DMS114 treated with DMSO at 0.1 percent for 48 hours (cell line): ENCODE measurements at regions not wholly inside any gene's neighbourhood (a gene's known extent, or its start where the extent isn't known, plus 50 kb on each side); places are given as distances from the start of the nearest gene placed in this dataset.

Experiments used
- DNase-seq: peaks from one replicate; lab custom pipeline; 2025; ENCODE audit not compliant: unreplicated experiment; lab: John Stamatoyannopoulos, UW

DNA sequence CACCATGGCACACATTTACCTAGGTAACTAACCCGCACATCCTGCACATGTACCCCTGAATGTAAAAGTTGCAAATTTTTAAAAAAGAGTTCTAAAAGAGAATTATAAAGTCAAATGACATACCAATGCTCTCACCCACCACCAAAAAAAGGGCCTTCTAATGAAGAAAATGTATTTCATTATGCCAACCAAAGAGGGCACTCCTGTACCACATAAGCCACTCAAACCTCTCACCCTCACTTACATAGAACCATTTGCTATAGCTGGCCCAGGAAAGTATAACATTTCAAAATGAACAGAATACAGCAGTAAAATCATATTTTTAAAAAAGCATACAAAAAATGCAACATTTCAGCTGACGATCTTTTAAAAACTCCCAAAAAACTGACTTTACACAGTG is 241.5 kb upstream of the PKDCC start:
- DNase-seq: no peak

- DNase-seq: no peak
Measured at GRCh38 chr2:41821167-41821566, 226.7 kb upstream of the PKDCC start.

GRCh38 chr2:41826921-41827320 is 220.9 kb upstream of the PKDCC start:
- DNase-seq: no peak

- DNase-seq: no peak
Measured at GRCh38 chr2:41827354-41827971, 220.4 kb upstream of the PKDCC start.

DNA sequence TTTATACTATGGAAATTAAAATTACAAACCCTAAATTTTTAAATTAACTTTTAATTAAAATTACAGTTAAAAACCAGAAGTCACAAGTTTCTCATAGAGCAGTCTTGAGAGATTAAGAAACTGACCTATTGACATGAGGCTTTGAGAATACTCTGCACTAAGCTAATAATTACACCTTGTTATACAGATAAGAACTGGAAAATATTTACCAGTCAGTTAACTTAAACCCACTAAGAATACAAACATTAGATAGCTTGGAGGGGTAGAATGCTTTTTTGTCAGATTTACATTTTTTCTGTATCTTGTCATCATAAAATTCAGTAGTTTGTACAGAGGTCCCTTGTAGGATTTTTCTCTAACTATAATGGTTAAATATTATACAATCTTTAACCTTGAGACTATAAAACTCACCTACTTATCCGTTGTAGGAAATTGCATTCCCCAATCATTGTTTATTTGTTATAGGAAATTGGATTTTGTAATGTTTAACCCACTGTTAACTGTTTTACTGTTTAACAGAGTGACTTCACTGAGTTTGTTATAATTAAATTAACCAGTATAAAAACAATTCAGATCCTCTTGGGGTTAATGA is 219.7 kb upstream of the PKDCC start:
- no peak for DNase-seq

DNA sequence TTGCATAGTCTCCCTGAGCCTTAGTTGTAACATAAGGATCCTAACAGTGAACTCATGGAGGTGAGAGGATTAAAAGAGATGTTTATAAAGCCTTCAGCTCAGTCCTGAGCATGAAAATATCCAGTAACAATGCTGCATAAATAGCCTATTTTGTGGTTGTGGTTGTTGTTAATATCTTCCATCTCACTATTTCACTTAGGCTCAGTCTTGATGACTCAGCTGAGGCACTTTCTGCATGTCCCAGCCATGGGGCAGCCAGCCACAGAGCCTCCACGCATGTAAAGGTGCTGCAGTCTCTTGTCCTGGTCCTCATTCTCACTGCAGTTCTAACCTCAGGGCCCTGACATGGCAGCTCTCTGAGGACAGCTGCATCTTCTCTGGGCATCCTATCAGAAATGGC is 218.8 kb upstream of the PKDCC start:
- DNase-seq: no peak

- DNase-seq: no peak
Measured at GRCh38 chr2:41830600-41830999, 217.2 kb upstream of the PKDCC start.

DNA sequence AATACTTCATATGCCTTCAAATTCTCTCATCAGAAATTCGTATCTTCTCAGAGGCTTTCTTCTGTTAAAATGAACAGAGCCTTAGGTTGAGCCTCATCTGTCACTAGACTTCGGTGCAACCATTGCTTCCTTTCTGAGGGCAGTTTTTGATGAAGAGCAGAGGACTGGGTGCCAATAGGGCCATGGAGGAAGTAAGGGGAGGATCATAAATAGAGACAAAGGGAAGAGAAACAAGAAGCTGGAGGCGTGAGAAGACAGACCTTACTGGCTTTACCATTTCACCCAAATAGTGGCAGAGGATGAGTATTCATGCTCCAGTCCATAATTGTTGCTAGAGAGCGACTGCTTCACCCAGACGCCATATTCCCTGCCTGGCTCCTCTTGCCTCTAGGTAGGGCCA is 215.6 kb upstream of the PKDCC start:
- no peak for DNase-seq

- DNase-seq: no peak
Measured at GRCh38 chr2:41835401-41835800, 212.4 kb upstream of the PKDCC start.

DNA sequence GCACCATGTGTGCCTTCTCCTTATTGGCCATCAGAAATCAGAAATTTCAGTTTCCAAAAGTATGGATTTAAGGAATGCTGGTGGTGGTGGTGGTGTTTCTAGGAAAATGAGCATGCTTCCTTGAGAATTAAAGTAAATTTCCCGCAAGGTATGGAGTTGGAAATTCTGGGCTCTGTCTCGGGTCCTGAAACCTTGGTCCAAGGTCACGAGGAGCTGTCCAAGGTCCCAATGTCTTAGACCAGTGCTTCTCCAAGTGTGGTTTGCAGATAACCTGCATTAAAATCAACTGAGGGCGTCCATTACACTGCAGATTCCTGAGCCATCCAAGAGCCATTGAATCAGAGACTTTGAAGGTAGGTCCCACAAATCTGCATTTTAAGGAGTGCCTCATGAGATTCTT is 210.9 kb upstream of the PKDCC start:
- no peak for DNase-seq

- no peak for DNase-seq
Measured at GRCh38 chr2:41837610-41838009, 210.2 kb upstream of the PKDCC start.

GRCh38 chr2:41840702-41841551 is 206.9 kb upstream of the PKDCC start:
- DNase-seq: peak; percentile 94

DNA sequence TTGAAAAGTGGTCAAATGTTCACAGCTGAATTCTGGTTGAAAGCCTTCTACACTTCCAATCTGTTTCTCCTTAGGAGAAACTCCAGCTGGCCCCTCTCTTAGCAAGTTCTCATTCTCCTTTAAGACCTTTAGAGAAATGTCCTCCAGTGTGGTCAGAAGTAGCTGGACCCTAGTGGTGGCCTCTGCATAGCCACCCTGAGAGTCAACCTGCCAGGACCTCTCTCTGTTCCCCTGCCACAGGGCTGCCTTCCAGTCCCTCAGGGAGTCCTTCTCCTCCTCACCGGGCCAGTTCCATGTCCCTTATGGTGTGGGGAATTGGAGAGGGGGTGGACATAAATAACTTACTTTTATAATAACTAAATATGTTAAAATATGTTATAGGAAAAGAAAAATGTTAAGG is 200.9 kb upstream of the PKDCC start:
- no peak for DNase-seq

DNA sequence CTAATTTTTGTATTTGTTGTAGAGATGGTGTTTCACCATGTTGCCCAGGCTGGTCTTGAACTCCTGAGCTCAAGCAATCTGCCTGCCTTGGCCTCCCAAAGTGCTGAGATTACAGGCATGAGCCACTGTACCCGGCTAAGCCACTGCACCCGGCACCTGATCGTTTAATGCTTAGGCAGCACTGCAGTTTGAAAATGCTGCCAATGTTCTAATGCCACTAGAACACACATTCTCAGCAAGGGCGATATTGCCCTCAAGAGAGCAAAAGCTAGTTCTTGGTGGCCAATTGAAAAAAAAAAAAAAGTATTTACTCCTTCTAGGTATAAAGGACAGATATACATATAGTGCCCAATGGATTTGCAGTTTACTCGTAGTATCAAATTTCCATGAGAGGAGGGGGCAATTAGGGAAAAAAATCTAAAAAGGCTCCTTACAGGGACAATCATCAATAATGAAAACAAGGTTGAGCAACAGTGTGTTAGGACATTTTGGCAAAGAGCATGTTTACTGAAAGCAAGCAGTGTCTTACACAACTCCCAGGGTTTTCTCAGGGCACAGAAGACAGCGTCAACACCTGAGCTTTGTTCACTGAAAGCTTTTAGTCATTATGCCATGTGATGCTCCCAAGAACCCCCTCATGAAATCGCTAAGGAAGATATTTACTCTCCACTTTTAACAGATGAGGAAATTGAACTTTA is 199.9 kb upstream of the PKDCC start:
- no peak for DNase-seq

DNA sequence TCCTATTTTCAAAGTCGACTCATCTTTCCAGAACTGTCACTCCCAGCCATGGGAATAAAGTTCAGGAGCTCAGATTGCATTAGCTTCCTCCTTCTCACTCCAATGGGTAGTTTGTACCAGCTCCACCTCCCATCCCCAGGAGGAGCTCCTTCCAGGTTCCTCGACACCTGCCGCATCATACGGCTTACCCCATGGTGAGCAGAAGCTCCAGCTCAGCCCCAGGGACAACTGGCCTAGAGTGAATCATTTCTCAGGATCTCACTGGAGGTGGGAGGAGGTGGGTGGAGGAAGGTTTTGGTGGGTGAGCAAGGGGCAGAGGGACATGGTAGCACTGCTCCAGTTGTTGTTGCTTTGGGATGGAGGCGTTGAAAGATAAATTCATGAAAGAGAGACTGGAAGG is 196.3 kb upstream of the PKDCC start:
- no peak for DNase-seq

GRCh38 chr2:41853427-41854191 is 194.2 kb upstream of the PKDCC start:
- DNase-seq: peak; percentile 22

GRCh38 chr2:41854227-41854626 is 193.6 kb upstream of the PKDCC start:
- no peak for DNase-seq

DNA sequence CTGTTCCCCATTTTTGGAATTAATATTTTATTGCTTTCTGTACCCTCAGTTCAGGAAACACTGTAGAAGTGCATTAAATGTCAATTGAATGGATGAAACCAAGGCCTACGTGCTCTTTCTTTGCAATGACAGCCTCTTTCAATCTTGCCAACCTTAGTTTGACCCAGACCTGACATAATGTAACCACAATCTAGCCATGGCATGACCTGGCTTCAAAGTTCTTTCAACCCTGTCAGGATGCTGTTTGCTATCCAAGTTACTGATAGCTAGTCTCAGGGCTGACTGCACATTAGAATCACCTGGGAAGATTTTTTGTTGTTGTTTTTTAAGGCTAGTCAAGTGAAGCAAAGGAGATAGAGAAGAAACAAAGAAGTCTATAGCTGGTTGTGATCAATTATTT is 190.9 kb upstream of the PKDCC start:
- no peak for DNase-seq

DNA sequence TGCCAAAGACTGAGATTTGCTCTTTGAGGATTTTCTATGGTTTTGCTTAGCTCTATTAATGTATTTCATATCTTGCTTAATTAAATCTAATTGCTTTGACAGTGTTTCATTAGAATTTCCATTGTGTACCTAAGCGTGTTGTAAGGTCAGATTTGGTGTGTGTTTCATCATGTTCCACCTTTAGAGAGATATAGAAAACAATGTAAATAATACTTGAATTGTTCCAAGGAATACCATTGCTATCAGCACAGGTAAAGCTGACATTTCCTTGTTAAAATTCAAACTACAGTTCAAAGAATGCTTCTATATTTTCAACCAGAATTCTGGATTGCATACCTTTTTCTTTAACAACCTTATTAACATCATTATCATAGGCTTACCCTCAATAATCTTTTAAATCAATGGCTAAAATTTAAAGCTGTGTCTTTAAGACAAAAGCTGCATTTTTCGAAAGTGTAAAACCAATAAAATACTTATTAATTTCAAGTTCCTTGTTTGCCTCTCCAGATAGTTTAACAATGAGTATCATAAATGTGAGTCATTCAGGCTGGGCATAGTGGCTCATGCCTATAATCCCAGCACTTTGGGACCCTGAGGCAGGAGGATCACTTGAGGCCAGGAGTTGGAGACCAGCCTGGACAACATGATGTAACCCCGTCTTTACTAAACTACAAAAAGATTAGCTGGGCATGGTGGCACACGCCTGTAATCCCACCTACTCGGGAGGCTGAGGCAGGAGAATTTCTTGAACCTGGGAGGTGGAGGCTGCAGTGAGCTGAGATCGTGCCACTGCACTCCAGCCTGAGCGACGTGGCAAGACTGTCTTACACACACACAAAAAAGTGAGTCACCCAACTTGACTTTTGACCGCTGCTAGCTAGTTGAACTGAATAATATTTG is 188.0 kb upstream of the PKDCC start:
- DNase-seq: no peak

GRCh38 chr2:41863062-41863461 is 184.8 kb upstream of the PKDCC start:
- no peak for DNase-seq
